C4-2B (cell line): ENCODE measurements at regions not wholly inside any gene's neighbourhood (a gene's known extent, or its start where the extent isn't known, plus 50 kb on each side); places are given as distances from the start of the nearest gene placed in this dataset.

Experiments
- H3K27ac ChIP-seq: fragments of 450-650 bp; 2 replicates; pipeline ENCODE4 v1.5.1; 2017
- ZFX ChIP-seq: fragments of 450-650 bp; IDR thresholded peaks from 2 replicates; pipeline ENCODE4 v1.6.1; 2017
- TF ChIP-seq, protein P1 (sequence below): fragments of 450-650 bp; conservative IDR thresholded peaks from 2 replicates; pipeline ENCODE4 v1.5.1; 2017; ENCODE audit warnings: mild to moderate bottlenecking

DNA sequence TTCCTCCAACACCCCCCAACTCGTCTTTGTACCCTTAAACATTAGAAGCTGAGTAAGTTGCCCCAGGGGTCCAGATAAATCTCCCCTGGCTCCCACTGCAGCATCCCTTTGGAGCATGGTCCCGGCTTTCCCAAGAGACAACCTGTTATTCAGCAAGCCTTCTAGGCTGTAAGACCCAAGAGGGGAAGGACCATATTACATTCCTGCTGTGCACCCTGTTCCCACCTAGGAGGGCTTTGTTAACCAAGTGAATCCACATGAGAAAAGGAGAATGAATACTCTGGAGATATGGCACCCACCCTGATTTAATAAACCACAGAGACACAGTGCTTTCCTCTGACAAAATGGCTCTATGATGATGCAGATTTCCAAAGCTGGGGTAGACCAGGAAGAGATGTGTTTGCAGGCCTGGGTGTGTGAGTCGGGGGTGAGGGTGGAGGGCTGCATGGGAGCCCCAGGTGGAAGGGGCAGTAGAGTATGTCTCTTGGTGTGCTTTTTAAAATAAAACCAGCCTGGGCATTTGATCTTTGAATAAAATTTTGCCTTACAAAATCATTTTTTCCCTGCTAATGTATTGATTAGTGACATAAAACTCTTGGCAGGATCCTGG is 325.2 kb downstream of the DRD1 start:
- no peak for TF ChIP-seq ZFX
- TF ChIP-seq, protein P1, sequence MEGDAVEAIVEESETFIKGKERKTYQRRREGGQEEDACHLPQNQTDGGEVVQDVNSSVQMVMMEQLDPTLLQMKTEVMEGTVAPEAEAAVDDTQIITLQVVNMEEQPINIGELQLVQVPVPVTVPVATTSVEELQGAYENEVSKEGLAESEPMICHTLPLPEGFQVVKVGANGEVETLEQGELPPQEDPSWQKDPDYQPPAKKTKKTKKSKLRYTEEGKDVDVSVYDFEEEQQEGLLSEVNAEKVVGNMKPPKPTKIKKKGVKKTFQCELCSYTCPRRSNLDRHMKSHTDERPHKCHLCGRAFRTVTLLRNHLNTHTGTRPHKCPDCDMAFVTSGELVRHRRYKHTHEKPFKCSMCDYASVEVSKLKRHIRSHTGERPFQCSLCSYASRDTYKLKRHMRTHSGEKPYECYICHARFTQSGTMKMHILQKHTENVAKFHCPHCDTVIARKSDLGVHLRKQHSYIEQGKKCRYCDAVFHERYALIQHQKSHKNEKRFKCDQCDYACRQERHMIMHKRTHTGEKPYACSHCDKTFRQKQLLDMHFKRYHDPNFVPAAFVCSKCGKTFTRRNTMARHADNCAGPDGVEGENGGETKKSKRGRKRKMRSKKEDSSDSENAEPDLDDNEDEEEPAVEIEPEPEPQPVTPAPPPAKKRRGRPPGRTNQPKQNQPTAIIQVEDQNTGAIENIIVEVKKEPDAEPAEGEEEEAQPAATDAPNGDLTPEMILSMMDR: no peak
- no peak overlapping the region for H3K27ac ChIP-seq

GRCh38 chr5:175116466-175117048 is 327.4 kb downstream of the DRD1 start:
- TF ChIP-seq, protein P1: no peak
- no peak for TF ChIP-seq ZFX
- H3K27ac ChIP-seq: no peak overlapping the region

DNA sequence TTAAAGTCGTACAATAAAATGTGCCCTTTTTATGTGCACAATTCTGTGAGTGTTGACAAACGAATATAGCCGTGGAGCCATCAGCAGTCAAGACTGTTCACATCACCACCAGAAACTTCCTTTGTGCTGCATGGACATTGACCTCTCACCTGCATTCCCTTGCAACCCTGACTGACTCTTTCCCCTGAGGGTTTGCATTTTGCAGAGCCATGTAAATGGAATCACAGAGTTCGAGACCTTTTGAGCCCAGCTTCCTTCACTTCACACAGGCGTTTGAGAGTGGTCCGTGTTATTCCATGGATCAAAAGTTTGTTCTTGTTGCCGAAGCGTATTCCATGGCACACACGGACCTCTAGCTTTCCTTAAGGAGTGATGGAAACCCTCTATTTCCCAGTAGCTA is 328.2 kb downstream of the DRD1 start:
- no peak for TF ChIP-seq ZFX
- TF ChIP-seq, protein P1: no peak
- H3K27ac ChIP-seq: no peak overlapping the region

GRCh38 chr5:175113947-175114346 is 330.0 kb downstream of the DRD1 start:
- H3K27ac ChIP-seq: no peak overlapping the region
- TF ChIP-seq, protein P1: no peak
- no peak for TF ChIP-seq ZFX

DNA sequence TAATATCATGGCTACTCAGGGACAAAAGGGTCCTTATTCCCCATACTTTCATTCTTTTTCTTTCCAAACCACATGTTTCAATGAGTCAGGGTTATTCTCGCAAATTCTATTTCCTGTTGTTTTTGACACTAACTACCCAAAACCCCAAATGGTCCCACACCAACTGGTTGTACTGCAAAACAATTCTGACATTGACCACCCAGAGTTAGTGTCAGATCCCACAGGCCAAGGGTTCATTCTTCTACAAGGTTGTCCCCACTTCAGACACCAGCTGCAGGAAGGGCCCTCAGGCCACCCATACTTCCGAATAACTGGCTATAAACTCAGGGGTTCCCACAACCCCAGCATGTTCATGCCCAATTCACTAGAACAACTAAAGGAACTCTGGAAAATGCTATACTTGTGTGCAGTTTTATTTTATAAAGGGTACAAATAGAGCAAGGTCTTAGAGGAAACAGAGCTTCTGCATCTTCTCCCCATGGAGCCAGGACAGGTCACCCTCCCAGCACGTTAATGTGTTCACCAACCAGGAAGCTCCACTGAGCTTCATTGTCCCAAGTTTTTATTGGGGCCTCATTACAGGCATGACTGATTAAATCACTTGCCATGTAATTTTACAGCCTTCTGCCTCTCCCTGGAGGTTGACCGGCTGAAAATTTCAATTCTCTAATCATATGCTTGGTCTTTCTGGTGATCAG is 334.8 kb downstream of the DRD1 start:
- TF ChIP-seq, protein P1: no peak
- TF ChIP-seq ZFX: no peak
- no peak overlapping the region for H3K27ac ChIP-seq

- no peak overlapping the region for H3K27ac ChIP-seq
- no peak for TF ChIP-seq ZFX
- TF ChIP-seq, protein P1: no peak
Observed at GRCh38 chr5:175107865-175108264, 336.1 kb downstream of the DRD1 start.

DNA sequence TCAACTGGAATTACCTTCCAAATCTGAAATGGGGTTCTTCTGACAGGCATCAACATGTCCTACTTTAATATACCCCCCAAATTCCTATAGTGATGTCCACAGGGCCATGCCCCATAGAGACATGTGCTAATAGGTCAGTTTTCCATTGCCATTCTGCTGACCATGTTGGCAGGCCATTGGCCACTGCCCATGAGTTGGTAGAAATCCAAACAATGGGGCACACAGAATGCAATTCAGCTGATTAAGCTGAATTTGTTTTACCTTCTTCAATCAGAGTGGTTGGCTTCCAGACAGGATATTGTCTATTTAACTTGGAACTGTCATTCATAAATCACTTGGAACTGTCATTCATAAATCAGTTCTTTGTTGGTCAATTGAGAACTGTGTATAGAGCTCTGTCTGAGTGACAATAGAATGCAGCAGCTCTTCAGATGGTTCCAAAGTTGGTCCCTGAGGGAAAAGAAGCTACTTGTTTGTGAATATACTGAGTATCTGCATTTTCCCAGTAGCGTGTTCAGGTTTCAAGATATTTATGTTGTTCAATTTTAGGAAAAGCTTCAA is 336.9 kb downstream of the DRD1 start:
- no peak for TF ChIP-seq ZFX
- TF ChIP-seq, protein P1: no peak

More for the DNA sequence above, 336.9 kb downstream of the DRD1 start:
- no peak overlapping the region; the same call in 1 of the 2 replicates for H3K27ac ChIP-seq
